KMS-11 (cell line): ENCODE measurements at regions not wholly inside any gene's neighbourhood (a gene's known extent, or its start where the extent isn't known, plus 50 kb on each side); places are given as distances from the start of the nearest gene placed in this dataset.

Experiments
- H2AFZ ChIP-seq: fragments of 200-600 bp; sonication (generic); 2 replicates; pipeline ENCODE4 v1.6.1; 2016; ENCODE audit warnings: antibody characterized with exemption, mixed run types, low read depth
- H3K27ac ChIP-seq: fragments of 200-600 bp; sonication (generic); 2 replicates; pipeline ENCODE4 v1.6.1; 2016; ENCODE audit warnings: mild to moderate bottlenecking, mixed run types
- H3K27me3 ChIP-seq: fragments of 200-600 bp; sonication (generic); 2 replicates; pipeline ENCODE4 v1.6.1; 2017; ENCODE audit warnings: mild to moderate bottlenecking, low read depth, mixed run types, moderate library complexity; ENCODE audit not compliant: insufficient read depth
- H3K36me3 ChIP-seq: fragments of 200-600 bp; sonication (generic); 2 replicates; pipeline ENCODE4 v1.6.1; 2017; ENCODE audit warnings: mild to moderate bottlenecking, mixed run types; ENCODE audit not compliant: insufficient read depth
- H3K4me1 ChIP-seq: fragments of 200-600 bp; sonication (generic); 2 replicates; pipeline ENCODE4 v1.6.1; 2016; ENCODE audit warnings: mild to moderate bottlenecking, low read depth, mixed run types; ENCODE audit not compliant: poor library complexity, severe bottlenecking
- H3K4me2 ChIP-seq: fragments of 200-600 bp; sonication (generic); 2 replicates; pipeline ENCODE4 v1.7.0; 2016; ENCODE audit warnings: mild to moderate bottlenecking, mixed run types
- H3K4me3 ChIP-seq: fragments of 200-600 bp; sonication (generic); IDR thresholded peaks from 2 replicates; pipeline ENCODE4 v1.6.1; 2017; ENCODE audit warnings: low read depth, low read length, mixed read lengths; ENCODE audit not compliant: insufficient read depth
- H3K79me2 ChIP-seq: fragments of 200-600 bp; sonication (generic); 2 replicates; pipeline ENCODE4 v1.6.1; 2016; ENCODE audit warnings: low read depth, mixed run types; ENCODE audit not compliant: insufficient read depth
- H3K9ac ChIP-seq: fragments of 200-600 bp; sonication (generic); 2 replicates; pipeline ENCODE4 v1.6.1; 2016; ENCODE audit warnings: mild to moderate bottlenecking, mixed run types
- H4K20me1 ChIP-seq: fragments of 200-600 bp; sonication (generic); 2 replicates; pipeline ENCODE4 v1.6.1; 2016; ENCODE audit warnings: mild to moderate bottlenecking, mixed run types; ENCODE audit not compliant: insufficient read depth
- TF ChIP-seq, protein P1 (sequence below): fragments of 200-600 bp; sonication (generic); conservative IDR thresholded peaks from 2 replicates; pipeline ENCODE4 v1.6.1; 2017; ENCODE audit warnings: low read depth, mild to moderate bottlenecking, antibody characterized with exemption, low read length, moderate library complexity, mixed read lengths

GRCh38 chr9:21747175-21747574 is 55.3 kb upstream of the MTAP start:
- Histone ChIP-seq H3K9ac (no peak overlapping the region), H3K79me2 (no peaks in the 10 kb centered on the region), H4K20me1 (no peaks in the 10 kb centered on the region), H3K27me3 (no peaks in the 10 kb centered on the region), H3K4me2 (no peak overlapping the region), H3K27ac (no peak overlapping the region), H3K36me3 (no peaks in the 10 kb centered on the region), H3K4me3 (no peak overlapping the region), H2AFZ (no peak overlapping the region), H3K4me1 (no peaks in the 10 kb centered on the region)
- TF ChIP-seq, protein P1, sequence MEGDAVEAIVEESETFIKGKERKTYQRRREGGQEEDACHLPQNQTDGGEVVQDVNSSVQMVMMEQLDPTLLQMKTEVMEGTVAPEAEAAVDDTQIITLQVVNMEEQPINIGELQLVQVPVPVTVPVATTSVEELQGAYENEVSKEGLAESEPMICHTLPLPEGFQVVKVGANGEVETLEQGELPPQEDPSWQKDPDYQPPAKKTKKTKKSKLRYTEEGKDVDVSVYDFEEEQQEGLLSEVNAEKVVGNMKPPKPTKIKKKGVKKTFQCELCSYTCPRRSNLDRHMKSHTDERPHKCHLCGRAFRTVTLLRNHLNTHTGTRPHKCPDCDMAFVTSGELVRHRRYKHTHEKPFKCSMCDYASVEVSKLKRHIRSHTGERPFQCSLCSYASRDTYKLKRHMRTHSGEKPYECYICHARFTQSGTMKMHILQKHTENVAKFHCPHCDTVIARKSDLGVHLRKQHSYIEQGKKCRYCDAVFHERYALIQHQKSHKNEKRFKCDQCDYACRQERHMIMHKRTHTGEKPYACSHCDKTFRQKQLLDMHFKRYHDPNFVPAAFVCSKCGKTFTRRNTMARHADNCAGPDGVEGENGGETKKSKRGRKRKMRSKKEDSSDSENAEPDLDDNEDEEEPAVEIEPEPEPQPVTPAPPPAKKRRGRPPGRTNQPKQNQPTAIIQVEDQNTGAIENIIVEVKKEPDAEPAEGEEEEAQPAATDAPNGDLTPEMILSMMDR, result no peak

DNA sequence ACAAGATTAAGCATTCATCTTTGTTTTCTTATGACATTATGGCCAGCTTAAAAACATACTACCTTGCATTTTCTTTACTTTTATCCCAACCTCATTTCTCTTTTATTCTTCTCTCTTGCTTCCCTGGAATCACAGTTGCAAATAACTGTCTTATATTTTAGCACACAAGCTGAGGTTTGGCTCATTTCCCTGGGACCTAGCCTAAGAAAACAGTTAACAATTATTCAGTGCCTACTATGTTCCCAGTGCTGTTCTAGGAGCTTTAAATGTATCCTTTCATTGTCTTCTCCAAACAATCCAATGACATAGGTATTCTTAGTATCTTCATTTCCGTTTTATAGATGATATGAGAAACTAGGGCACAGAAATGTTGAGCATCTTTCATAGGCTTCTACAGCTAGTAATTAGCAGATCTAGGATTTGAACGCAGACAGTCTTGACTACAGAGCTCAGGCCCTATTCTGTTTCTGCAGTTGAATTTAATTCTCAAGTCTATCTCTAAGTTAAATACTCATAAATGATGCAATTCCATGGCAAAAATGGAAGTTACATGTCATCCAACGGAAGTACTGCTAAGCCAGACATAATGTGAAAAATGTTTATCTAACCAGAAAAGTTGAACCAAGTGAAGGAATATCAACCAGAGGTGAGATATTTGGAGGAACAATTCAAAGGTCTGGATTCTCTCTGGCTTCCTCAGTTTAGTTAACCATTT is 52.3 kb upstream of the MTAP start:
- Histone ChIP-seq H3K27ac (no peak overlapping the region), H3K36me3 (no peaks in the 10 kb centered on the region), H4K20me1 (no peaks in the 10 kb centered on the region), H3K79me2 (no peaks in the 10 kb centered on the region), H2AFZ (no peak overlapping the region), H3K4me2 (no peak overlapping the region), H3K27me3 (no peaks in the 10 kb centered on the region), H3K9ac (no peak overlapping the region), H3K4me3 (no peak overlapping the region), H3K4me1 (no peaks in the 10 kb centered on the region)
- TF ChIP-seq, protein P1, result no peak

- Histone ChIP-seq H3K27ac (no peak overlapping the region), H3K27me3 (no peaks in the 10 kb centered on the region), H2AFZ (no peak overlapping the region), H3K9ac (no peak overlapping the region), H3K79me2 (no peaks in the 10 kb centered on the region), H3K4me1 (no peaks in the 10 kb centered on the region), H3K4me3 (no peak overlapping the region), H3K4me2 (no peak overlapping the region), H4K20me1 (no peaks in the 10 kb centered on the region), H3K36me3 (no peaks in the 10 kb centered on the region)
- TF ChIP-seq, protein P1, result no peak
Measured at GRCh38 chr9:21751998-21752397, 50.4 kb upstream of the MTAP start.
